ENCODE measurements at regions not wholly inside any gene's neighbourhood (a gene's known extent, or its start where the extent isn't known, plus 50 kb on each side); places are given as distances from the start of the nearest gene placed in this dataset.

DNA sequence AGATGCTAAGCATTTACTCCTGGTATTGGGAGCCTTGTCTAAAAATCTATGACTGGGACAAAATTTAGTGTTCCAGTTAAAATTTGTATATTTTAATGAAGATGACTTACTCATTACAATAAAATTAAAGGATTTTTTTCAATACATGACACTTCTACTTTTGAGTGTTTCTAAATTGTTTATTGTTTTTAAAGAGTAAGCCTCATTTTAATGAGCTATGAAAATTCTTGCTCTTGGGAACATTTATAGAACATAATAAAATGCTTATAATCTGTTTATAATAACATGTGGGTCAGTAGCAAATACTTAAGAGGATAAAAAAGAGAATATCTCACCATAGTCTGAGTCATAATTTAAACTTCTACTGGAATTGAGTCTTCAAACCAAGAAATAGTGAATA lies 149.5 kb downstream of the PLCE1 start:
- TF ChIP-seq, protein P1, sequence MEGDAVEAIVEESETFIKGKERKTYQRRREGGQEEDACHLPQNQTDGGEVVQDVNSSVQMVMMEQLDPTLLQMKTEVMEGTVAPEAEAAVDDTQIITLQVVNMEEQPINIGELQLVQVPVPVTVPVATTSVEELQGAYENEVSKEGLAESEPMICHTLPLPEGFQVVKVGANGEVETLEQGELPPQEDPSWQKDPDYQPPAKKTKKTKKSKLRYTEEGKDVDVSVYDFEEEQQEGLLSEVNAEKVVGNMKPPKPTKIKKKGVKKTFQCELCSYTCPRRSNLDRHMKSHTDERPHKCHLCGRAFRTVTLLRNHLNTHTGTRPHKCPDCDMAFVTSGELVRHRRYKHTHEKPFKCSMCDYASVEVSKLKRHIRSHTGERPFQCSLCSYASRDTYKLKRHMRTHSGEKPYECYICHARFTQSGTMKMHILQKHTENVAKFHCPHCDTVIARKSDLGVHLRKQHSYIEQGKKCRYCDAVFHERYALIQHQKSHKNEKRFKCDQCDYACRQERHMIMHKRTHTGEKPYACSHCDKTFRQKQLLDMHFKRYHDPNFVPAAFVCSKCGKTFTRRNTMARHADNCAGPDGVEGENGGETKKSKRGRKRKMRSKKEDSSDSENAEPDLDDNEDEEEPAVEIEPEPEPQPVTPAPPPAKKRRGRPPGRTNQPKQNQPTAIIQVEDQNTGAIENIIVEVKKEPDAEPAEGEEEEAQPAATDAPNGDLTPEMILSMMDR (IDR thresholded peaks at IDR 0.05; ENCODE audit: insufficient read depth, low read length, poor library complexity, severe bottlenecking), result no peak
- TF ChIP-seq EZH2phosphoT487 (conservative IDR thresholded peaks at IDR 0.05; ENCODE audit: low read length), result no peak
